ENCODE measurements at regions not wholly inside any gene's neighbourhood (a gene's known extent, or its start where the extent isn't known, plus 50 kb on each side); places are given as distances from the start of the nearest gene placed in this dataset.

DNA sequence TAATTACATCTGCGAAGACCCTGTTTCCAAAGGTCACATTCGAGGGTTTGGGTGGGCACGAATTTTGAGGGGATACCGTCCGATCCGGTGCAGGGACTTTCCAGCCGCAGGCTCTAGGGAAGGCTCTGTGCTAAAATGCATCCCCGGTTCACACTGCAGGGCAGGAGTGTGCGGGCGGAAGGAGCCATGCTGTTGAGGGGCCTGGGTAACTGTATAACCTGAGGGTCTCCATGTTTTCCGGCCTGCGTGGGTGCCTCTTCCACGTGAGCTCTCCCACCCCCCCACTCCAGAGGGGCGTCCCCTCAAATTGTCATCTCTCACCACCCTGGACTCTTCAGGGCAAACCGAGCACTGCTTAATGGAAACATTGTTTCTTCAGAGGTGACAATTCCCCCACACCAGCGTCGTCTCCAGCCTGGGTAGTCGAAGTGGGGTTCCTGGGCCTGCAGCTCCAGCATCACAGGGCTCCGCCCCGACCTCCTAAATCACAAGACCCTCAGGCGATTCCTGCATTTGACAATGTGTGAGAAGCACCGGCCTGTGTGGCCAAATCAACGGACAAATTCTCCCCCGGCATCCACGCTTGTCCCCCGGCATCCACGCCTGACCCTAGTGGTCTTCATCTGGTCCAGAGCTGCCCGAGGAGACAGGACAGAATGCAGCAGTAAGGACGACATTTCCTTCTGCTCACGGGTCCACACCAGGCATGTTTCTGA lies 51.2 kb downstream of the FOXL3 start:
- H3K4me1 ChIP-seq, result peaks cover 0 to 5% of the 10 kb centered on the region in 2 donors
- H3K36me3 ChIP-seq, result no peaks in the 10 kb centered on the region
- H3K9me3 ChIP-seq, result no peaks in the 10 kb centered on the region
- intact Hi-C loops (cut with DNase I; ENCODE audit: low total_unique reads), result no loop called here
- DNase-seq (ENCODE audit: low spot score in 2 of 2), result no peak
- no peak overlapping the region for H3K27ac ChIP-seq
- H3K27me3 ChIP-seq, result no peaks in the 10 kb centered on the region
- TF ChIP-seq POLR2A (IDR thresholded peaks at IDR 0.05) (no peak), POLR2AphosphoS5 (IDR thresholded peaks at IDR 0.05) (no peak)
- TF ChIP-seq, protein P1, sequence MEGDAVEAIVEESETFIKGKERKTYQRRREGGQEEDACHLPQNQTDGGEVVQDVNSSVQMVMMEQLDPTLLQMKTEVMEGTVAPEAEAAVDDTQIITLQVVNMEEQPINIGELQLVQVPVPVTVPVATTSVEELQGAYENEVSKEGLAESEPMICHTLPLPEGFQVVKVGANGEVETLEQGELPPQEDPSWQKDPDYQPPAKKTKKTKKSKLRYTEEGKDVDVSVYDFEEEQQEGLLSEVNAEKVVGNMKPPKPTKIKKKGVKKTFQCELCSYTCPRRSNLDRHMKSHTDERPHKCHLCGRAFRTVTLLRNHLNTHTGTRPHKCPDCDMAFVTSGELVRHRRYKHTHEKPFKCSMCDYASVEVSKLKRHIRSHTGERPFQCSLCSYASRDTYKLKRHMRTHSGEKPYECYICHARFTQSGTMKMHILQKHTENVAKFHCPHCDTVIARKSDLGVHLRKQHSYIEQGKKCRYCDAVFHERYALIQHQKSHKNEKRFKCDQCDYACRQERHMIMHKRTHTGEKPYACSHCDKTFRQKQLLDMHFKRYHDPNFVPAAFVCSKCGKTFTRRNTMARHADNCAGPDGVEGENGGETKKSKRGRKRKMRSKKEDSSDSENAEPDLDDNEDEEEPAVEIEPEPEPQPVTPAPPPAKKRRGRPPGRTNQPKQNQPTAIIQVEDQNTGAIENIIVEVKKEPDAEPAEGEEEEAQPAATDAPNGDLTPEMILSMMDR (IDR thresholded peaks at IDR 0.05), result no peak
- H3K4me3 ChIP-seq, result no peak overlapping the region

DNA sequence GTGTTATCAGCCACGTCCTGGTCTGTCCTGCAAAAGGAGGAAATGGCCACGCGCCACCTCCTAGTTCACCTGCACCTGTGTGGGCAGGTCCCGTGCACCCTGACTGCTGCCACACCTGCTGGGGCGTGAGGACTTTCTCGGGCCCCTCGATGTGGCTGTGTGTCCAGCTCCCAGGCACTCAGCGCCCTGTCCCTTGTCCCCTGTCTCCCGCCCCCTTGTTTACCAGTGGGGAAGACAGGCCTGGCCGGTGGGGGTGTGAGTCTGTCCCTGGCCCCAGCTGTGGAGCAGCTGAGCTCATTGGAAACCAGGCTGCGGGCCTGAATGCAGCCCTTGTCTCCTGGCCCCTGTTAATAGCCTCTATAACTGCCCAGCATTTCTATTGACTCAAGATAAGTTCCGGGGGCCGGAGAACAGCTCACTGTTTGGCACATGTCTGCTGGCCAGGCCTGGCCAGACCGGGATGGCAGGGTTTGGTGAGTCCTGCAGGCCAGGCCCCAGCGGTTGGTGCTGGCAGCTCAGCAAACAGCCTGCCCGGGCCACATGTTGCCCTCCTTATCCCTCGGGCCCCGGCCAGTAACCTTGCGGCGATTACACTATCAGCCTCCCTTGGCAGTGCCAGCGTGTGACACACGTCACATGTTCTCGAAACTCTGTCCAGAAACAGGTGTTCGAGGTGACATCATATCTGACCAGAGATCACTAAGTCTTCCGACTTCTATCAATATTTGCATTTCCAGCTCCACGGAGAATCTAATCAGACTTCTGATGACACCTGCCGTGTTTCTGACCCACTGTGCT lies 52.1 kb downstream of the FOXL3 start:
- no peak for DNase-seq (ENCODE audit: low spot score in 2 of 2)
- Histone ChIP-seq H3K36me3 (no peaks in the 10 kb centered on the region), H3K27ac (peak overlapping the region; percentile 11 to 12), H3K27me3 (no peaks in the 10 kb centered on the region), H3K4me1 (peaks cover 0 to 5% of the 10 kb centered on the region in 2 donors), H3K9me3 (no peaks in the 10 kb centered on the region), H3K4me3 (no peak overlapping the region)
- intact Hi-C loops (cut with DNase I; ENCODE audit: low total_unique reads), result no loop called here
- no peak for TF ChIP-seq POLR2AphosphoS5 (IDR thresholded peaks at IDR 0.05)
- no peak for TF ChIP-seq POLR2A (IDR thresholded peaks at IDR 0.05)
- TF ChIP-seq, protein P1 (IDR thresholded peaks at IDR 0.05), result no peak

DNA sequence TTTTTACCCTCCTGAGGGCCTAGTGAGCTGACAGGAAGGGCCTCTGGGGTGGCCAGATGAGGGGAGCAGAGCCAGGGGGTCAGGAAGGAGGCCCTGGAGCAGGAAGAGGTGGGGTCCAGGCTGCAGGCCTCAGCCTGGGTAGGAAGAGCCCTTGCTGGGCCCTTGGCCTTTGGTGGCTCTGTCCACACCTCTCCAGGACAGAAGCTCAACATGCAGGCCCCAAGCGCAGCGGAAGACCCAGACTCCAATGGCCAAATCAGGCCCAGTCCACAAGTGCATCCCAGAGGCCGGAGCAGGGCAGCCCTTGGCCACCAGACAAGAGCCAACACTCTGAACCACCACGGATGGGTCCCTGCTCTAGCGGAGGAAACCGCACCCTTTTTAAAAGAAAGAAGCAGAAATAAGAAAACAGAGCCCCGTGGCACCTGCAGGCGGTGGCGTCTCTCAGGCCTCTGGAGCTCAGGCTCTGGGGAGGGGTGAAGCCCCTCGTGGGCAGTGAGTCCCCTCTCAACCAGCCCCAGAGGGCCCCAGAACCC lies 52.8 kb downstream of the FOXL3 start:
- TF ChIP-seq, protein P1 (IDR thresholded peaks at IDR 0.05), result no peak
- no peak for TF ChIP-seq POLR2AphosphoS5 (IDR thresholded peaks at IDR 0.05)
- no peak for TF ChIP-seq POLR2A (IDR thresholded peaks at IDR 0.05)
- peaks cover 0 to 5% of the 10 kb centered on the region in 2 donors for H3K4me1 ChIP-seq
- no peaks in the 10 kb centered on the region for H3K9me3 ChIP-seq
- no peaks in the 10 kb centered on the region for H3K27me3 ChIP-seq
- H3K36me3 ChIP-seq, result no peaks in the 10 kb centered on the region
- H3K4me3 ChIP-seq, result no peak overlapping the region
- intact Hi-C loops (cut with DNase I; ENCODE audit: low total_unique reads), result no loop called here
- H3K27ac ChIP-seq, result peak overlapping the region; percentile 11 to 12
- DNase-seq (ENCODE audit: low spot score in 2 of 2), result no peak

DNA sequence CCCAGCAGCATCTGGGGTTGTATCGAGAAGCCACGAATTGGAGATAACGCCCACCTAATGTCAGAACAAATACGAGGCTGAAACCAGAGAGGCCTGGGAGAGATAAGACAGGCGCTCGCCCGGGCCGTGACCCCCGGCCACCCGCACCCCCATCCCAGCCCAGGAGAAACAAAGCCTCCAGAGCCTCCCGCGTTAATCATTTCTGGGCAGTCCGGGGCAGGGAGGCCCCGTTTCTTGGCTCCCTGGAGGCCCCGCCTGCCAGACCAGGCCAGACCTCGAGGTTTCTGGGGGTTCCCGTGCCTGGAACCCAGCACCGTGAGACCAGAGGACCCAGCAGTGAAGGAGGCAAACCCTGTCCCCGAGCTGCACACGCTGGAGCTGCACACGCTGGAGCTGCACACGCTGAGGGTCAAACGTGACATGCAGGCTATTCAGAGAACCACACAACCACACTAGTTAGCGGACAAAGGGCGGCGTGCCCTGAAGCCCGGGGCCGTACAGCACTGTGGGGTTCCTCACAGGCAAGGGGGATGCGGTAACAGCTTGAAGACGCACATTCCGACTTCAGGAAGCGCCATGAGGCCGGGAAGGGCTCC lies 53.4 kb downstream of the FOXL3 start:
- no peaks in the 10 kb centered on the region for H3K27me3 ChIP-seq
- no peak for DNase-seq (ENCODE audit: low spot score in 2 of 2)
- TF ChIP-seq POLR2AphosphoS5 (IDR thresholded peaks at IDR 0.05) (no peak), POLR2A (IDR thresholded peaks at IDR 0.05) (no peak)
- TF ChIP-seq, protein P1 (IDR thresholded peaks at IDR 0.05), result no peak
- no peaks in the 10 kb centered on the region for H3K36me3 ChIP-seq
- no peak overlapping the region for H3K27ac ChIP-seq
- H3K4me1 ChIP-seq, result peaks cover 0 to 5% of the 10 kb centered on the region in 2 donors
- H3K4me3 ChIP-seq, result no peak overlapping the region
- H3K9me3 ChIP-seq, result no peaks in the 10 kb centered on the region
- intact Hi-C loops (cut with DNase I; ENCODE audit: low total_unique reads), result no loop called here

Measured in breast epithelium (tissue), 4 donors.